GM19238 (cell line): ENCODE measurements at regions not wholly inside any gene's neighbourhood (a gene's known extent, or its start where the extent isn't known, plus 50 kb on each side); places are given as distances from the start of the nearest gene placed in this dataset.

ENCODE experiments used
- DNase-seq: peaks from one replicate; pipeline ENCODE4 v3.0.0; 2011; ENCODE audit warnings: low spot score; ENCODE audit not compliant: insufficient read length

GRCh38 chr13:47069133-47069532 is 172.3 kb upstream of the HTR2A start:
- DNase-seq = no peak

GRCh38 chr13:47067306-47067705 is 170.5 kb upstream of the HTR2A start:
- DNase-seq = no peak

- DNase-seq = no peak
These were observed 169.4 kb upstream of the HTR2A start for GRCh38 chr13:47066226-47066625.

- DNase-seq = no peak
These were observed 167.5 kb upstream of the HTR2A start for GRCh38 chr13:47064381-47064780.

- DNase-seq = no peak
These were observed 152.6 kb upstream of the HTR2A start for GRCh38 chr13:47049276-47049989.

DNA sequence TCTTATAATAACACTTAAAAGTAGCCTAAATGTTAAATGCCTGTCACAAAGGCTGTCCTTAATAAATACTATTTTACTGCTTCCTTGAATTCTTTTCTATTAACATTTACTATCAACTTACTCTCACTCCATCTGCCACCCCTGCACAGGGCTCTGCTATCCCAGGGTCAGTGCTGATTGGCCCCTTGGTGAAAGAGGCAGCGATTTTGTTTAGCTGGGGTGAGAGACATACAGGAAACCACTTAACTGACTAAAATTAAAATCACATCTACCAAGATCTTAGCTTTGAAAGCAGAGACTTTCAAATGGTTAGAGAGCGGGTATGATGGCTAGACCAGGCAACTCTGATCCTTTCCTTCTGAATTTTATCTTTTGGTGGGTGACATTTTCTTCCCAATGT is 149.9 kb upstream of the HTR2A start:
- DNase-seq = no peak

- DNase-seq = no peak
These were observed 148.0 kb upstream of the HTR2A start for GRCh38 chr13:47044842-47045241.

DNA sequence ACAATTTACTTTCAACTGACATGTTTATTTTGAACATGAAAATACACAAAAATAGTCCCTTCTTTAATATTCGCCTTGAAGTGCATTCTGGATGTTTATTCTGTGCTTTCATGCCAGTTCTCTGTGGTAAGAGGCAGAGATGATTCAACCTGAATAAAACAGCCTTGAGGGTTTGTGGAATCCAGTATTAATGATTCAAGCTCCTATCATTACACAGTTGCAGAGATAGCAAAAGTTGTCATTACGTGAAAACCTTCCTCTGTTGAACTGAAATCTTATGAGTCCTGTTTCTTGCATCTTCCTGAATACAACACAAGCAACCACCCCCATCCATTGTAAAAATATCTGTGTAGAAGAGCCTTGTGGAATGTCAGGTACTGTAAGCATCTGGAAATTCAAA is 142.3 kb upstream of the HTR2A start:
- no peak for DNase-seq

DNA sequence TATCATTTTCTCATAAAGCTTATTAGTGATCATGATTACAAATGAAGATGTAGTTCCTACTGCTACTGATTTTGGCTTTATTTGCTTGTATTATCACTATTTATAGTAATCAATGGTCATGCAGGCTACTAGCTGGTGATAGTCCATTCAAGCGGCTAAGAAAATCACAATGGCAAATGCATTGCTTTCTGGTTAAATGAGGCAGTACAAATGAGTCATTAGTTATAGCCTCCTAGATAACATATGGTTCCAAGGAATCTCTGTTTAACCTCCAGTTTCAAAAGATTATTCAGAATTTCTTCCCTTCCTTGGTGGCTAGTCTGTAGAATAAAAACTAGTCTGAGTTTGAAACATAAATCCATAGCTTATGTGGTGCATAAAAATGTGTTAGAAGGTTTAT is 141.3 kb upstream of the HTR2A start:
- DNase-seq = no peak

DNA sequence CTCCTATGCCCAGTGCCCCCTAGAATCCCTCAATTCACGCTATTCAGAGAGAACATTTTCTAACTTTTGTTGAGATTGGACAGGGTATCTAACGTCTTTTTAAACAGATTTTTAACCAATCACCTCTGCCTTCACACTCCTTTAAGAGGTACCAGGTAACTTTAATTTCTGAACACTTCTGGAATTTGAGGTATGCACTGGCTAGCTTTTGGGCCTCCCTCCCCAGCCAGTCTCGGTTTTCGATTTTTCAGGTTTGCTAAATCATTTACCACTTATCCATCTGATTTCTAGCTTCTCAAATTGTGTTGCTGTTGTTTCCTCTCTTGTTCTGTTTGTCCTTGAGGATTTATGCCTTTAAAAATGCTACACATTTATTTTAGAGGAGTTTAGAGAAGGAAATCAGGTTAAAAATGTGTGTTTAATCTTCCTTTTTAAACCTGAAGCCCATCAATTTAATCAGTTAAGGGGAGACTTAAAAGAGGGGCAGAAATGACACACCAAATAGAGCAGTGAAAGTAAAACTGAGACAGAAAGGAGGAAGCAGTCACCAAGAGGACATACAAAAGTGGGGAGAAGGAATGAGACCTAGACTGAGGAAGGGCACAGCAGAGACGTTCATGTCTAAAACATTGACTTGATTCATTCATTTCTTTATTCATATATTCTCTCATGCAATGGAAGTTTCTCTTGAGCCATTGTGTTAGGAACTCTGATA is 139.6 kb upstream of the HTR2A start:
- DNase-seq = peak; percentile 18

- no peak for DNase-seq
These were observed 136.4 kb upstream of the HTR2A start for GRCh38 chr13:47033216-47033615.

DNA sequence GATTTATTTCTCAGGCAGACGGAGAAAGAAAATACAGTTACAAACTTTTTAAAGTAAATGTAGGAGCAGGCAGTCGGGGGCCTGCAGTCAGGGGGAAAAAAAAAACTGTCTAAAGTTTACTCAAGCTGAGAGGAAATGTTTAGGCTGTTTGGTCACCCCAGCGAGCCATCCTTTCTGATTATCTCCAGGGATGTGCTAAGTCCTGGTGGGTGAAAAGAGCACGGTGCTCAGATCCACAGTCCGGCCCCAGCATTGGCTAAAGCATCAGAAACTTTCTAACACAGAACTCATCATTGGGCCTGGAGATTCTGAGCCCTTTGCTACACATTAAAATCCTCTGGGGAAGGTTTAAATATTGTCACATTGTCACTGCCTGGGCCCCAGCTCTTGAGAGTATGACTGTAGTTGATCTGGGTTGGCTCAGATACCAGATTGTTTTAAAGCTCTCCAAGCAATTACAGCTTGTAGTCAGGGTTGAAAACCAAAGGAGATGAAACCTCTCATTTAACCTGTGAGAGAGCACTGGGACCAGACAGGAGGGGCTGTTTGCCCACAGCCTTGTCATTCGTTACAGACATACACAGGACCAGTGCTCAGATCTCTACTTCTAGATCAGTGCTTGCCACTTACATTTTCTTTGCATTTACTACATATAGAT is 131.1 kb upstream of the HTR2A start:
- no peak for DNase-seq

- no peak for DNase-seq
These were observed 129.1 kb upstream of the HTR2A start for GRCh38 chr13:47025791-47026447.

DNA sequence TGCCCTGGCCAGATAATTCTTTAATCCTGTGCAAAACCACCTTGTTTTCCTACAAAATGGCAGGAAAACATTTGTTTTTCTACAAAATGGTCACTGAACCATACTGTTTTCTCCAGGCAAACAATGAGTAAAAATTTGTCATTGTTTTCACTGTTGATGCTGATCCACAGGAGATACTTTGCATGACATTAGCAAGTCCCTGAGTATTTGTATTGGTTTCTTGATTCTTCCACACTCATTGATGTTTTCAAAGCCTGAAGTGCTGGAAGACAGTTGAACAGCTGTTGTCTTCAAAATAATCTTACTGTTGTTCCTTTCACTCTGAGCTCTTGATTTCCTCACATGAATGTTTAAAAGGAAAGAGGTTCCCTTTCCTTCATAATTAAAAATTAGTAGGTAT is 123.1 kb upstream of the HTR2A start:
- no peak for DNase-seq

GRCh38 chr13:47017476-47017875 is 120.6 kb upstream of the HTR2A start:
- no peak for DNase-seq

DNA sequence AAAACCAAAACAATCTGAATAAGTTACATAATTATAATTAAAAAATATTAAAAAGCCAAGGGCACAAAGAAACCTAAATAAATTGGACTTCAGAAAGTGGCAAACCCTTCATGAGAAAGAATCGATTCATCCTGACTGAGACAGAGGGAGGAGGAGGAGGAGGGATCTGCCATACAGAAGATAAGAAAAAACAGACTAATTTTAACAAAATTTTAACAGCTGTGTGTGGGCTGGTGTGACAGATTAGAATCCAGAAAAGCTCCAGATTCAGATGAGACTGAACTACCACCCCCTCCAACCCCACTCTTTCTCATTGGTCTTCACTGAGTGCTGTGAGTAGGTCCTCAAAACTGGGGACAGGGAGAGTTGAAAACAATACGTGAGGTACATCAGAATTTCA is 111.5 kb upstream of the HTR2A start:
- no peak for DNase-seq

DNA sequence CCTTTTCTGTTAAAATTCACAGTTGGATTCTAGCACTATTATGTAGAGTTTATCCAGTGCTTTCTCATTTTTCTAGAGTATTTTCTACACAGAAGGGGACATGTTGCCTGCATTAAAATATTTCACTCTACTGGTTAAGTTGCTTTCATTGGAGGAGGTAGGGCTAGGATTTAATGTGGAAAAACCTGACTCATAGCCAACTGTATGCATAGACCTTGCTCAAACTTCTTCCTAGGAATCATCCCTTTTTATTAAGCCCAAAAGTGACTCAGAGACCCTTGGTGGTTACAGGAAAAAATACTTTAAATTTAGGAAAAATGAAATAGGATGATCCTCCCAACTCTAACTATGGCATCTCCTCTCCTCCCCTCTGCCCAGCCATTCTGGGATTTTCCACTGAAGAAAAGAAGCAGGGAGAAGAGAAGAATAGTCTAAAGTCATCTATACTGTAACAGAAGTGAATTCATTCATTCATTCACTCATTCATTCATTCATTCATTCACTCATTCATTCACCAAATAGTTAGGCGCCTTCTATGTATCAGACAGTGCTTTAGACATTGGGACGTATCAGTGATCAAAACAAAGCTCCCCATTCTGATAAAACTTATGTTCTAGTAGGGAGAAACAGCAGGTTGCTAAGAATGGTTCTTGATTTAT is 109.0 kb upstream of the HTR2A start:
- DNase-seq = no peak

DNA sequence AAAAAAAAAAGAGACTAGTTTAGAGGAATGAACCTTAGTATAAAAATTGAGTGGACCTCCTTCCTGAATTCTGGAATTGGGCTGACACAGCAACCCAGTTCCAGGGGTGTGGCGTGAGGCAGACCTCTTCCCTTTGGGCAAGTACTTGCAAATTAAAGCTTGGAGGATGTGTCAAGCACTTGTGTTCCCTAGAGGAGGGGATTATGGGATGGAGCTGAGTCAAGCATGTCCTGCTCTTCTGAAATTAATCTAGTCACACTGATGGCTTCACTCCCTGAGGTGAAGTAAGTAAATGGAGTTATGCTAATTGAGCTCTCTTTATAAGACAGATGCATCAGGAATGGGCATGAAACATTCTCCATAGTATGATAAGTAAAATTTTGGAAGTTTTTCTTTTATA is 107.7 kb upstream of the HTR2A start:
- no peak for DNase-seq

GRCh38 chr13:47004027-47004426 is 107.2 kb upstream of the HTR2A start:
- no peak for DNase-seq

- DNase-seq = no peak
These were observed 103.3 kb upstream of the HTR2A start for GRCh38 chr13:47000165-47000564.

GRCh38 chr13:46996316-46997030 is 99.6 kb upstream of the HTR2A start:
- DNase-seq = no peak
